AG04449 (cell line): ENCODE measurements at regions not wholly inside any gene's neighbourhood (a gene's known extent, or its start where the extent isn't known, plus 50 kb on each side); places are given as distances from the start of the nearest gene placed in this dataset.

Experiments used
- CTCF ChIA-PET: fragments of 350-600 bp; formaldehyde crosslinking; extraction: SDS; loops from one replicate; lab custom pipeline; 2021; ENCODE audit warnings: antibody characterized with exemption; lab: Yijun Ruan, JAX
- POLR2A ChIA-PET: fragments of 400-600, 350-600 bp; formaldehyde crosslinking; extraction: SDS; loops from one replicate; lab custom pipeline; 2020; ENCODE audit warnings: antibody characterized with exemption, inconsistent platforms; lab: Yijun Ruan, JAX
- DNase-seq: peaks from one replicate; pipeline ENCODE4 v3.0.0-alpha.2; 2010; ENCODE audit warnings: low read depth, low spot score
- H3K4me3 ChIP-seq: 2 replicates; pipeline ENCODE4 v1.5.1; 2011; ENCODE audit warnings: low read depth, mild to moderate bottlenecking, control low read depth, low read length
- CTCF ChIP-seq: IDR thresholded peaks from one replicate; pipeline ENCODE4 v1.5.1; 2011; ENCODE audit warnings: mild to moderate bottlenecking, moderate library complexity, low read length, control low read depth, inconsistent platforms; ENCODE audit not compliant: insufficient read depth; ENCODE audit errors: missing control alignments

- CTCF ChIA-PET = no interaction called here
- H3K4me3 ChIP-seq = no peak overlapping the region
- TF ChIP-seq CTCF = no peak
- POLR2A ChIA-PET = no interaction called here
- DNase-seq = no peak
Measured at GRCh38 chr2:228738671-228739380, 532.3 kb downstream of the PID1 start.

- TF ChIP-seq CTCF = no peak
- CTCF ChIA-PET = no interaction called here
- POLR2A ChIA-PET = no interaction called here
Measured at GRCh38 chr2:228735697-228736096, 535.4 kb downstream of the PID1 start.

GRCh38 chr2:228731517-228731916 is 539.6 kb downstream of the PID1 start:
- no peak overlapping the region for H3K4me3 ChIP-seq
- ChIA-PET POLR2A (no interaction called here), CTCF (no interaction called here)
- TF ChIP-seq CTCF = no peak
- peak; percentile 2 for DNase-seq

More at GRCh38 chr2:228735697-228736096, 535.4 kb downstream of the PID1 start:
- no peak for DNase-seq
- no peak overlapping the region for H3K4me3 ChIP-seq

GRCh38 chr2:228728961-228729360 is 542.1 kb downstream of the PID1 start:
- CTCF ChIA-PET = no interaction called here
- no peak for TF ChIP-seq CTCF
- H3K4me3 ChIP-seq = no peak overlapping the region
- no peak for DNase-seq
- POLR2A ChIA-PET = no interaction called here

- ChIA-PET POLR2A (no interaction called here), CTCF (no interaction called here)
- no peak for DNase-seq
- TF ChIP-seq CTCF = no peak
- no peak overlapping the region for H3K4me3 ChIP-seq
Measured at GRCh38 chr2:228725031-228725430, 543.5 kb upstream of the SPHKAP start.

- no peak for TF ChIP-seq CTCF
- ChIA-PET CTCF (no interaction called here), POLR2A (no interaction called here)
- no peak overlapping the region for H3K4me3 ChIP-seq
- DNase-seq = no peak
Measured at GRCh38 chr2:228723599-228723998, 542.1 kb upstream of the SPHKAP start.
